H1 (cell line): ENCODE measurements at regions not wholly inside any gene's neighbourhood (a gene's known extent, or its start where the extent isn't known, plus 50 kb on each side); places are given as distances from the start of the nearest gene placed in this dataset.

Experiments
- CHD1 ChIP-seq: IDR thresholded peaks from 2 replicates; pipeline ENCODE4 v1.6.1; 2012; ENCODE audit warnings: low read depth, low read length, improper control_type of control experiment
- CHD2 ChIP-seq: IDR thresholded peaks from 2 replicates; pipeline ENCODE4 v1.6.1; 2012; ENCODE audit warnings: low read length, improper control_type of control experiment
- EZH2 ChIP-seq: fragments of 200-600 bp; sonication (generic); IDR thresholded peaks from 2 replicates; pipeline ENCODE4 v1.7.1; 2012; ENCODE audit warnings: low read depth, mild to moderate bottlenecking, moderate library complexity, low read length, inconsistent platforms; ENCODE audit not compliant: severe bottlenecking
- GABPA ChIP-seq: IDR thresholded peaks from 2 replicates; pipeline ENCODE4 v1.6.1; 2011; ENCODE audit warnings: mild to moderate bottlenecking, low read length, moderate library complexity, borderline replicate concordance; ENCODE audit not compliant: insufficient read depth
- KDM1A ChIP-seq: fragments of 200-600, 300-600 bp; sonication (generic); IDR thresholded peaks from 2 replicates; pipeline ENCODE4 v1.7.1; 2016; ENCODE audit warnings: mild to moderate bottlenecking, low read length, borderline replicate concordance
- MAFK ChIP-seq: IDR thresholded peaks from 2 replicates; pipeline ENCODE4 v1.6.1; 2012; ENCODE audit warnings: low read depth, mild to moderate bottlenecking, improper control_type of control experiment, low read length
- SP4 ChIP-seq: IDR thresholded peaks from 2 replicates; pipeline ENCODE4 v1.6.1; 2012; ENCODE audit warnings: low read length, inconsistent platforms
- TF ChIP-seq, protein P1 (sequence below): fragments of 300-600 bp; sonication (generic); IDR thresholded peaks from 2 replicates; pipeline ENCODE4 v1.7.1; 2012; ENCODE audit warnings: low read length, moderate library complexity, mild to moderate bottlenecking, inconsistent platforms; ENCODE audit not compliant: insufficient replicate concordance
- TF ChIP-seq, protein P2 (sequence below): IDR thresholded peaks from 2 replicates; pipeline ENCODE4 v1.6.1; 2011; ENCODE audit warnings: low read depth, mild to moderate bottlenecking, low read length; ENCODE audit not compliant: insufficient read depth

DNA sequence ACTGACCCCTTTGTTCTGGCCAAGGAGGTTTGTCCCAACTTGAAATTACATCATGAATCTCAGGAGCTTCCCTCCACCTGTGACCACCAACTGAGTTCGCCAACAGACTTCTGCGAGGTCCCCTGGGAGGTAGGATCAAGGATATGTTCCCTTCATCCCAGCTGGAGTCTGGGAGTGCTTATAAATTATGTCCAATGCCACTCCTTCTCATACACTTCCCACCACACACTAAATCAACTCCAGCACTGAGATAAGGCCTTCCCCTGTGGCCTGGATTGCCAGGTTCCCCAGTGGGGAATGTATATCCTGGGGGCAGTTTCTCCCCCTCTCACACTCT, 99.2 kb downstream of the RND3 start (continued):
- TF ChIP-seq, protein P1, sequence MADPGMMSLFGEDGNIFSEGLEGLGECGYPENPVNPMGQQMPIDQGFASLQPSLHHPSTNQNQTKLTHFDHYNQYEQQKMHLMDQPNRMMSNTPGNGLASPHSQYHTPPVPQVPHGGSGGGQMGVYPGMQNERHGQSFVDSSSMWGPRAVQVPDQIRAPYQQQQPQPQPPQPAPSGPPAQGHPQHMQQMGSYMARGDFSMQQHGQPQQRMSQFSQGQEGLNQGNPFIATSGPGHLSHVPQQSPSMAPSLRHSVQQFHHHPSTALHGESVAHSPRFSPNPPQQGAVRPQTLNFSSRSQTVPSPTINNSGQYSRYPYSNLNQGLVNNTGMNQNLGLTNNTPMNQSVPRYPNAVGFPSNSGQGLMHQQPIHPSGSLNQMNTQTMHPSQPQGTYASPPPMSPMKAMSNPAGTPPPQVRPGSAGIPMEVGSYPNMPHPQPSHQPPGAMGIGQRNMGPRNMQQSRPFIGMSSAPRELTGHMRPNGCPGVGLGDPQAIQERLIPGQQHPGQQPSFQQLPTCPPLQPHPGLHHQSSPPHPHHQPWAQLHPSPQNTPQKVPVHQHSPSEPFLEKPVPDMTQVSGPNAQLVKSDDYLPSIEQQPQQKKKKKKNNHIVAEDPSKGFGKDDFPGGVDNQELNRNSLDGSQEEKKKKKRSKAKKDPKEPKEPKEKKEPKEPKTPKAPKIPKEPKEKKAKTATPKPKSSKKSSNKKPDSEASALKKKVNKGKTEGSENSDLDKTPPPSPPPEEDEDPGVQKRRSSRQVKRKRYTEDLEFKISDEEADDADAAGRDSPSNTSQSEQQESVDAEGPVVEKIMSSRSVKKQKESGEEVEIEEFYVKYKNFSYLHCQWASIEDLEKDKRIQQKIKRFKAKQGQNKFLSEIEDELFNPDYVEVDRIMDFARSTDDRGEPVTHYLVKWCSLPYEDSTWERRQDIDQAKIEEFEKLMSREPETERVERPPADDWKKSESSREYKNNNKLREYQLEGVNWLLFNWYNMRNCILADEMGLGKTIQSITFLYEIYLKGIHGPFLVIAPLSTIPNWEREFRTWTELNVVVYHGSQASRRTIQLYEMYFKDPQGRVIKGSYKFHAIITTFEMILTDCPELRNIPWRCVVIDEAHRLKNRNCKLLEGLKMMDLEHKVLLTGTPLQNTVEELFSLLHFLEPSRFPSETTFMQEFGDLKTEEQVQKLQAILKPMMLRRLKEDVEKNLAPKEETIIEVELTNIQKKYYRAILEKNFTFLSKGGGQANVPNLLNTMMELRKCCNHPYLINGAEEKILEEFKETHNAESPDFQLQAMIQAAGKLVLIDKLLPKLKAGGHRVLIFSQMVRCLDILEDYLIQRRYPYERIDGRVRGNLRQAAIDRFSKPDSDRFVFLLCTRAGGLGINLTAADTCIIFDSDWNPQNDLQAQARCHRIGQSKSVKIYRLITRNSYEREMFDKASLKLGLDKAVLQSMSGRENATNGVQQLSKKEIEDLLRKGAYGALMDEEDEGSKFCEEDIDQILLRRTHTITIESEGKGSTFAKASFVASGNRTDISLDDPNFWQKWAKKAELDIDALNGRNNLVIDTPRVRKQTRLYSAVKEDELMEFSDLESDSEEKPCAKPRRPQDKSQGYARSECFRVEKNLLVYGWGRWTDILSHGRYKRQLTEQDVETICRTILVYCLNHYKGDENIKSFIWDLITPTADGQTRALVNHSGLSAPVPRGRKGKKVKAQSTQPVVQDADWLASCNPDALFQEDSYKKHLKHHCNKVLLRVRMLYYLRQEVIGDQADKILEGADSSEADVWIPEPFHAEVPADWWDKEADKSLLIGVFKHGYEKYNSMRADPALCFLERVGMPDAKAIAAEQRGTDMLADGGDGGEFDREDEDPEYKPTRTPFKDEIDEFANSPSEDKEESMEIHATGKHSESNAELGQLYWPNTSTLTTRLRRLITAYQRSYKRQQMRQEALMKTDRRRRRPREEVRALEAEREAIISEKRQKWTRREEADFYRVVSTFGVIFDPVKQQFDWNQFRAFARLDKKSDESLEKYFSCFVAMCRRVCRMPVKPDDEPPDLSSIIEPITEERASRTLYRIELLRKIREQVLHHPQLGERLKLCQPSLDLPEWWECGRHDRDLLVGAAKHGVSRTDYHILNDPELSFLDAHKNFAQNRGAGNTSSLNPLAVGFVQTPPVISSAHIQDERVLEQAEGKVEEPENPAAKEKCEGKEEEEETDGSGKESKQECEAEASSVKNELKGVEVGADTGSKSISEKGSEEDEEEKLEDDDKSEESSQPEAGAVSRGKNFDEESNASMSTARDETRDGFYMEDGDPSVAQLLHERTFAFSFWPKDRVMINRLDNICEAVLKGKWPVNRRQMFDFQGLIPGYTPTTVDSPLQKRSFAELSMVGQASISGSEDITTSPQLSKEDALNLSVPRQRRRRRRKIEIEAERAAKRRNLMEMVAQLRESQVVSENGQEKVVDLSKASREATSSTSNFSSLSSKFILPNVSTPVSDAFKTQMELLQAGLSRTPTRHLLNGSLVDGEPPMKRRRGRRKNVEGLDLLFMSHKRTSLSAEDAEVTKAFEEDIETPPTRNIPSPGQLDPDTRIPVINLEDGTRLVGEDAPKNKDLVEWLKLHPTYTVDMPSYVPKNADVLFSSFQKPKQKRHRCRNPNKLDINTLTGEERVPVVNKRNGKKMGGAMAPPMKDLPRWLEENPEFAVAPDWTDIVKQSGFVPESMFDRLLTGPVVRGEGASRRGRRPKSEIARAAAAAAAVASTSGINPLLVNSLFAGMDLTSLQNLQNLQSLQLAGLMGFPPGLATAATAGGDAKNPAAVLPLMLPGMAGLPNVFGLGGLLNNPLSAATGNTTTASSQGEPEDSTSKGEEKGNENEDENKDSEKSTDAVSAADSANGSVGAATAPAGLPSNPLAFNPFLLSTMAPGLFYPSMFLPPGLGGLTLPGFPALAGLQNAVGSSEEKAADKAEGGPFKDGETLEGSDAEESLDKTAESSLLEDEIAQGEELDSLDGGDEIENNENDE, result no peak
- no peak for TF ChIP-seq KDM1A
- no peak for TF ChIP-seq CHD2
- TF ChIP-seq GABPA, result no peak
- no peak for TF ChIP-seq CHD1
- TF ChIP-seq, protein P2, sequence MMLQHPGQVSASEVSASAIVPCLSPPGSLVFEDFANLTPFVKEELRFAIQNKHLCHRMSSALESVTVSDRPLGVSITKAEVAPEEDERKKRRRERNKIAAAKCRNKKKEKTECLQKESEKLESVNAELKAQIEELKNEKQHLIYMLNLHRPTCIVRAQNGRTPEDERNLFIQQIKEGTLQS, result no peak
- TF ChIP-seq SP4, result no peak
- no peak for TF ChIP-seq EZH2
- no peak for TF ChIP-seq MAFK
